GM12891 (cell line): ENCODE measurements at regions not wholly inside any gene's neighbourhood (a gene's known extent, or its start where the extent isn't known, plus 50 kb on each side); places are given as distances from the start of the nearest gene placed in this dataset.

Experiments used
- DNase-seq: peaks from one replicate; pipeline ENCODE4 v3.0.0; 2011; ENCODE audit warnings: low spot score; ENCODE audit not compliant: insufficient read length
- FAIRE-seq: peaks from 2 replicates; lab custom pipeline; 2011; peaks lifted over from hg19 to GRCh38; lab: Jason Lieb, UNC
- PAX5 ChIP-seq: IDR thresholded peaks from 2 replicates; pipeline ENCODE4 v1.6.1; 2011; ENCODE audit warnings: low read length, moderate library complexity, mild to moderate bottlenecking; ENCODE audit not compliant: insufficient read depth, severe bottlenecking
- POLR2A ChIP-seq: IDR thresholded peaks from 2 replicates; pipeline ENCODE4 v1.6.1; 2011; ENCODE audit warnings: low read depth, low read length, control low read depth
- POLR2AphosphoS5 ChIP-seq: IDR thresholded peaks from 2 replicates; pipeline ENCODE4 v1.6.1; 2011; ENCODE audit warnings: low read depth, low read length, control low read depth
- POU2F2 ChIP-seq: IDR thresholded peaks from 2 replicates; pipeline ENCODE4 v1.6.1; 2011; ENCODE audit warnings: low read depth, mild to moderate bottlenecking, control low read depth, low read length, moderate library complexity
- SPI1 ChIP-seq: IDR thresholded peaks from 2 replicates; pipeline ENCODE4 v1.6.1; 2011; ENCODE audit warnings: low read depth, low read length, control low read depth
- TAF1 ChIP-seq: IDR thresholded peaks from 2 replicates; pipeline ENCODE4 v1.6.1; 2011; ENCODE audit warnings: low read depth, low read length, control low read depth

- no peak for FAIRE-seq
- no peak for TF ChIP-seq POU2F2
- TF ChIP-seq TAF1 = no peak
- no peak for TF ChIP-seq POLR2AphosphoS5
- no peak for TF ChIP-seq SPI1
- TF ChIP-seq PAX5 = no peak
- no peak for TF ChIP-seq POLR2A
- DNase-seq = no peak
These were observed 144.3 kb upstream of the SPACA1 start for GRCh38 chr6:87903323-87903722.

GRCh38 chr6:87902383-87902782 is 145.3 kb upstream of the SPACA1 start:
- DNase-seq (no peak), FAIRE-seq (no peak)
- TF ChIP-seq PAX5 (no peak), SPI1 (no peak), TAF1 (no peak), POLR2A (no peak), POU2F2 (no peak), POLR2AphosphoS5 (no peak)

- no peak for TF ChIP-seq TAF1
- no peak for TF ChIP-seq PAX5
- no peak for TF ChIP-seq POLR2A
- TF ChIP-seq POLR2AphosphoS5 = no peak
- TF ChIP-seq POU2F2 = no peak
- no peak for TF ChIP-seq SPI1
- FAIRE-seq (no peak), DNase-seq (no peak)
These were observed 146.0 kb upstream of the SPACA1 start for GRCh38 chr6:87901613-87902012.

GRCh38 chr6:87900160-87900698 is 147.4 kb upstream of the SPACA1 start:
- TF ChIP-seq POU2F2 (no peak), POLR2A (no peak), PAX5 (no peak), SPI1 (no peak), TAF1 (no peak), POLR2AphosphoS5 (no peak)
- no peak for DNase-seq
- no peak for FAIRE-seq

GRCh38 chr6:87899499-87900147 is 148.0 kb upstream of the SPACA1 start:
- DNase-seq (no peak), FAIRE-seq (no peak)
- TF ChIP-seq SPI1 (no peak), POU2F2 (no peak), PAX5 (no peak), TAF1 (no peak), POLR2AphosphoS5 (no peak)

GRCh38 chr6:87897663-87898062 is 150.0 kb upstream of the SPACA1 start:
- TF ChIP-seq POLR2AphosphoS5 (no peak), TAF1 (no peak), POLR2A (no peak), SPI1 (no peak), POU2F2 (no peak), PAX5 (no peak)
- FAIRE-seq (no peak), DNase-seq (no peak)

- no peak for TF ChIP-seq POLR2A
- no peak for TF ChIP-seq PAX5
- no peak for TF ChIP-seq POLR2AphosphoS5
- no peak for TF ChIP-seq TAF1
- TF ChIP-seq SPI1 = no peak
- no peak for TF ChIP-seq POU2F2
- FAIRE-seq = no peak
- no peak for DNase-seq
These were observed 150.6 kb upstream of the SPACA1 start for GRCh38 chr6:87897013-87897412.

GRCh38 chr6:87887266-87887665 is 160.4 kb upstream of the SPACA1 start:
- TF ChIP-seq POLR2AphosphoS5 (no peak), SPI1 (no peak), PAX5 (no peak), POU2F2 (no peak), POLR2A (no peak), TAF1 (no peak)
- FAIRE-seq = no peak
- no peak for DNase-seq

- DNase-seq (no peak), FAIRE-seq (no peak)
- TF ChIP-seq TAF1 = no peak
- TF ChIP-seq SPI1 = no peak
- TF ChIP-seq POLR2AphosphoS5 = no peak
- no peak for TF ChIP-seq POLR2A
- no peak for TF ChIP-seq PAX5
- TF ChIP-seq POU2F2 = no peak
These were observed 163.4 kb upstream of the SPACA1 start for GRCh38 chr6:87884203-87884602.
